Activated B cell treated with CpG ODN at 0.5 μM for 24 hours (primary cell): ENCODE measurements at regions not wholly inside any gene's neighbourhood (a gene's known extent, or its start where the extent isn't known, plus 50 kb on each side); places are given as distances from the start of the nearest gene placed in this dataset.

Experiments used
- ATAC-seq: fragments of 200-7000 bp; cut with Tn5 transposase; one replicate; pipeline ENCODE4 v1.10.0; 2021; ENCODE audit warnings: low read depth, mild to moderate bottlenecking, moderate library complexity
- CTCF ChIA-PET: fragments of 350-600 bp; sonication (Branson Sonifier 250); formaldehyde crosslinking; loops from one replicate; lab custom pipeline; 2021; ENCODE audit warnings: antibody characterized with exemption; lab: Charles Lee
- POLR2A ChIA-PET: fragments of 350-600 bp; sonication (Branson Sonifier 250); formaldehyde crosslinking; loops from one replicate; lab custom pipeline; 2021; ENCODE audit warnings: antibody characterized with exemption; lab: Charles Lee
- DNase-seq: peaks from one replicate; pipeline ENCODE4 v3.0.0; 2022
- H3K27ac Mint-ChIP-seq: one replicate; pipeline ENCODE4 v1.8.0; 2020; ENCODE audit warnings: mixed read lengths
- H3K27me3 Mint-ChIP-seq: one replicate; pipeline ENCODE4 v1.8.0; 2021; ENCODE audit warnings: mixed read lengths
- H3K36me3 Mint-ChIP-seq: one replicate; pipeline ENCODE4 v1.8.0; 2021; ENCODE audit warnings: low read depth, mixed read lengths
- H3K4me1 Mint-ChIP-seq: one replicate; pipeline ENCODE4 v1.8.0; 2021; ENCODE audit warnings: mixed read lengths
- H3K4me3 Mint-ChIP-seq: one replicate; pipeline ENCODE4 v1.8.0; 2020; ENCODE audit warnings: mild to moderate bottlenecking, mixed read lengths
- H3K9me3 Mint-ChIP-seq: one replicate; pipeline ENCODE4 v1.8.0; 2020; ENCODE audit warnings: mixed read lengths
- intact Hi-C: fragments of 100-400 bp; cut with micrococcal nuclease; formaldehyde crosslinking; loops from one replicate; pipeline ENCODE4 v1.15.1; 2024
- TF ChIP-seq, protein P1 (sequence below): fragments of 200-600 bp; IDR thresholded peaks from one replicate; pipeline ENCODE4 v1.8.0; 2022; ENCODE audit warnings: antibody characterized with exemption, mild to moderate bottlenecking

DNA sequence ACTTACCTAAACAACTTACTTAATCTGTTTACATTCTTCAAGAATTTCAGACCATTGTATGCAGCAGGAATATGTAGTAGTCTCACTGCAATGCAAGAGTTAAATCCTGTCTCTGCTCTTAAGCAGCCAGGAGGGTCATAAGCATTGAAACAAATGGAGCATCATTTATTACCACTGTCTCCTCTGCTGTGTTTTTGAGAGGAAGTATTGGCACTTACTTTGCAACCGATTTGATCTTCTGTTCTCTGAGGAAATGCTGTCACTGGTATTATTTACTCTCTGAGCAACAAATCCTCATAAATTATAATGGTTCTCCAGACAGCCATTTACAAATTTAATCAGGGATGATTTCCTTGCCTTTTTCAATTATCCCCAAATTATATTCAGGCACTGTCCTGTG, 1367.1 kb downstream of the STIM2 start:
- H3K4me3 Mint-ChIP-seq = no peak overlapping the region
- no peaks in the 10 kb centered on the region for H3K4me1 Mint-ChIP-seq
- H3K36me3 Mint-ChIP-seq = no peaks in the 10 kb centered on the region
- H3K27ac Mint-ChIP-seq = no peak overlapping the region
- H3K27me3 Mint-ChIP-seq = no peaks in the 10 kb centered on the region
- TF ChIP-seq, protein P1, sequence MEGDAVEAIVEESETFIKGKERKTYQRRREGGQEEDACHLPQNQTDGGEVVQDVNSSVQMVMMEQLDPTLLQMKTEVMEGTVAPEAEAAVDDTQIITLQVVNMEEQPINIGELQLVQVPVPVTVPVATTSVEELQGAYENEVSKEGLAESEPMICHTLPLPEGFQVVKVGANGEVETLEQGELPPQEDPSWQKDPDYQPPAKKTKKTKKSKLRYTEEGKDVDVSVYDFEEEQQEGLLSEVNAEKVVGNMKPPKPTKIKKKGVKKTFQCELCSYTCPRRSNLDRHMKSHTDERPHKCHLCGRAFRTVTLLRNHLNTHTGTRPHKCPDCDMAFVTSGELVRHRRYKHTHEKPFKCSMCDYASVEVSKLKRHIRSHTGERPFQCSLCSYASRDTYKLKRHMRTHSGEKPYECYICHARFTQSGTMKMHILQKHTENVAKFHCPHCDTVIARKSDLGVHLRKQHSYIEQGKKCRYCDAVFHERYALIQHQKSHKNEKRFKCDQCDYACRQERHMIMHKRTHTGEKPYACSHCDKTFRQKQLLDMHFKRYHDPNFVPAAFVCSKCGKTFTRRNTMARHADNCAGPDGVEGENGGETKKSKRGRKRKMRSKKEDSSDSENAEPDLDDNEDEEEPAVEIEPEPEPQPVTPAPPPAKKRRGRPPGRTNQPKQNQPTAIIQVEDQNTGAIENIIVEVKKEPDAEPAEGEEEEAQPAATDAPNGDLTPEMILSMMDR = no peak
- ATAC-seq (no peak), DNase-seq (no peak)
- ChIA-PET CTCF (no interaction called here), POLR2A (no interaction called here)
- intact Hi-C loops = no loop called here
- H3K9me3 Mint-ChIP-seq = no peaks in the 10 kb centered on the region

DNA sequence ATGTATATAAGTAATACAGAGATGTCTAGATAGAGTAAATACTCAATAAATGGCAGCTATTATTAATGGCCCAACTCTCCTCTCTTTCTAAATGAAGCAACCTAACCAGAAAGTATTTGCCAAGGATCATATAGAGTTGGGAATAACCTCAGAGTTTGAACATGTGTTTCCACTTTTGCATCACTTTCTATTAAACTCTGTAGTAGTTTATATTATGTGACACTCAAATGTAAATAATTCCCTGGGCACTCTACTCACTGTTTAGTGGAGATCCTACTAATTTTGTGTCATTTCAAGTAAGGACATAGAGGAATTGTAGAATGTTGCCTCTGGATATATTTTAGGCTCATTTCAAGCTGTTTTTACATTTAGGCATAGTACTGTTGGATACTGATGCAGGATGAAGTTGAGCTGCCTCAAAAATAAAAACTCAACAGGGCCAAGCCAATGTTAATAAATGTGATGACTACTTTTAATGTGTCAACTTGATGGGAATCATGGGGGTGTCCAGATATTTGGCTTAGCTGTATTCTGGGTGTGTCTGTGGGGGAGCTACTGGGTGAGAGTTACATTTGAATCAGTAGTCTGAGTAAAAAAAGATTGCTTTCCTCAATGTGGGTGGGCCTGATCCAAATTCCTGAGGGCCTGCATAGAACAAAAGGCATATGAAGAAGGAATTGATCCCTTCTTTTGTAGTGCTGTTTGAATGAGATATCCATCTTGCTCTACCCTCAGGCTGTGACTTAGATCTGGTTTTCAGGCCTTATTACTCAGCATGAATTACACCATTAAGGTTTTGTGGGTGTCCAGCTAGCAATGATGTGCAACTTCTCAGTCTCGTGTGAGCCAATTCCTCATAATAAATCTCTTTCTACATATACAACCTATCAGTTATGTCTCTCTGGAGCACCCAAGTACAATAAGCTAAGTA, 1368.2 kb downstream of the STIM2 start:
- no peaks in the 10 kb centered on the region for H3K4me1 Mint-ChIP-seq

DNA sequence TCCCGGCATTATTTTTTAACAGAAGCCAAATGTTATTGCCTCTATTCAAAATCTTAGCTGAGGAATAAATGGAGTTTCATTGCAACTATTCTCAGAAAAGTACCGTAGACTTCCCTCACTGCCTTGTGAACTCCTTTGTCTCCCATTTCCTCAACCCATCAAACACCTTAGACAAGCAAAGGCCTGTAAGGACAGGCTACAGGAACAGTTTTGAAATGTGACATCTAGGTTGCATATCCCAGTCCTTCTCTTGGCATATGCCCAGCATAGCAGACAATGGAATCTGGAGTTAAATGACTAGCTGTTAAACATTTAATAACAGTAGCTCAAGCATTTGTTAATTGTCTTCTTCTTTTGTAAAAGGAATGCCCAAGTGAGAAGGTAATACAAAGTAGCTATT, 1371.7 kb downstream of the STIM2 start:
- ChIA-PET POLR2A (no interaction called here), CTCF (no interaction called here)
- Mint-ChIP-seq H3K9me3 (peaks cover 3% of the 10 kb centered on the region), H3K36me3 (no peaks in the 10 kb centered on the region), H3K4me1 (no peaks in the 10 kb centered on the region), H3K4me3 (no peak overlapping the region), H3K27ac (no peak overlapping the region), H3K27me3 (no peaks in the 10 kb centered on the region)
- no peak for ATAC-seq
- DNase-seq = no peak
- intact Hi-C loops = no loop called here
- TF ChIP-seq, protein P1 = no peak

More for the DNA sequence above, 1368.2 kb downstream of the STIM2 start:
- Mint-ChIP-seq H3K36me3 (no peaks in the 10 kb centered on the region), H3K27me3 (no peaks in the 10 kb centered on the region), H3K27ac (no peak overlapping the region), H3K9me3 (no peaks in the 10 kb centered on the region), H3K4me3 (no peak overlapping the region)
- intact Hi-C loops = no loop called here
- TF ChIP-seq, protein P1 = no peak
- no peak for ATAC-seq
- ChIA-PET CTCF (no interaction called here), POLR2A (no interaction called here)
- DNase-seq = no peak

DNA sequence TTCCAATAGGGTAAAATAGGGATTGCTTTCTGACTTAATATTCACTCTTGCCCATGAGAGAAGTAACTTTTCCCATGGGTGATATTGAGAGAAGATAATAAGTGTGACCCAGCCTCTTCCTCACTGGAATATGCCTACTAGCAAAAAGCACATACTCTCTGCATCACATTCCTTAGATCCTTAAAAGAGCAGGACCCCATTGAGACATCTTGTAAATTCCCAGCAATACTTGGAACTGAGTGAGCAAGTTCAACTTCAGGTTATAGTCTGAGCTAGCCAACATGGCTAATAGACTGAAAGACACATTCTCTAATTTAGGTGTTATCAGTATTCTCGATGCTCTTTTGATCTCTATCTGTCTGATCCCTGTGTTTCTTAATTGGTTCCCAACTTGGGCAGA, 1372.3 kb downstream of the STIM2 start:
- no peak for DNase-seq
- intact Hi-C loops = no loop called here
- TF ChIP-seq, protein P1 = no peak
- no peaks in the 10 kb centered on the region for H3K4me1 Mint-ChIP-seq
- no peaks in the 10 kb centered on the region for H3K36me3 Mint-ChIP-seq
- POLR2A ChIA-PET = no interaction called here
- no peak overlapping the region for H3K27ac Mint-ChIP-seq
- no peaks in the 10 kb centered on the region for H3K27me3 Mint-ChIP-seq
- H3K9me3 Mint-ChIP-seq = peaks cover 3% of the 10 kb centered on the region
- no peak for ATAC-seq
- CTCF ChIA-PET = no interaction called here
- no peak overlapping the region for H3K4me3 Mint-ChIP-seq

DNA sequence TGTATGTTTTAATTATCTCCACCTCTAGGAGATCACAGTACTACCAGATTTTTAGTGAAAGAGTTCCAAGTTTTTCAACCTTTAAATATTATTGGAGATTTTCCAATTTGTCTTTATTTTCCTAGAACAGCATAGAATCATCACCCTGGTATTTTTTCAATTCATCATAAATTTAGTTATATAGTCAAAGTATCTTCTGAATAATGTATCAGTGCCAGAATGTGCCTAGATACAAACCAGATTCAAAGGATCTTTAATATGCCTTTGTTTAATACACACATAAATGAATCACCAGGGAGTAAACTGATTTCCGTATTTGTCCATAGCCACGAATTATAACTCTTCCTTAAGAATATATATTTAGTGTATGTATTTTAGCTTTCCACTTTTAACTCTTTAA, 1373.1 kb downstream of the STIM2 start:
- TF ChIP-seq, protein P1 = no peak
- no peaks in the 10 kb centered on the region for H3K4me1 Mint-ChIP-seq
- H3K36me3 Mint-ChIP-seq = no peaks in the 10 kb centered on the region
- POLR2A ChIA-PET = no interaction called here
- DNase-seq (no peak), ATAC-seq (no peak)
- intact Hi-C loops = no loop called here
- H3K4me3 Mint-ChIP-seq = no peak overlapping the region
- H3K27ac Mint-ChIP-seq = no peak overlapping the region
- CTCF ChIA-PET = no interaction called here
- no peaks in the 10 kb centered on the region for H3K27me3 Mint-ChIP-seq
- peaks cover 3% of the 10 kb centered on the region for H3K9me3 Mint-ChIP-seq
